ELF-1 (cell line): ENCODE measurements at regions not wholly inside any gene's neighbourhood (a gene's known extent, or its start where the extent isn't known, plus 50 kb on each side); places are given as distances from the start of the nearest gene placed in this dataset.
"Not testable (repeated sequence)": the region's sequence is repeated elsewhere in the genome, so short reads cannot be mapped to it uniquely, and the experiment has no call there.

Experiments
- DNase-seq: peaks from one replicate; pipeline ENCODE4 v3.0.0-alpha.2; 2016; ENCODE audit warnings: low read depth, low spot score

DNA sequence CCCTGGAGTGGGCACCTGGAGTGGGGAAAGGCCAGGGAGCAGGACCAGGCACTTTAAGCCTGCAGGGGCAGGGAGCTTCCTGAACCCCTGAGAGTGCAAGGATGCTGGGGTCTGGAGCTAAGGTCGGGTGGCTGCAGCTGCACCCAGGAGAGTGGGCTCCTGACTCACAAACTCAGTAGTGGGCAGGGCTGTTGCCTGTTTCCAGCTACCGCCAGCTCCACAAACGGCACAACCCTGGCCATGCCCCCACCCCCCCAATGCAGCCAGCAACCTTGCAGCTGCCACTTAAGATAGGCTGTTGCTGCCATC, 688.8 kb downstream of the NYAP2 start:
- no peak for DNase-seq

DNA sequence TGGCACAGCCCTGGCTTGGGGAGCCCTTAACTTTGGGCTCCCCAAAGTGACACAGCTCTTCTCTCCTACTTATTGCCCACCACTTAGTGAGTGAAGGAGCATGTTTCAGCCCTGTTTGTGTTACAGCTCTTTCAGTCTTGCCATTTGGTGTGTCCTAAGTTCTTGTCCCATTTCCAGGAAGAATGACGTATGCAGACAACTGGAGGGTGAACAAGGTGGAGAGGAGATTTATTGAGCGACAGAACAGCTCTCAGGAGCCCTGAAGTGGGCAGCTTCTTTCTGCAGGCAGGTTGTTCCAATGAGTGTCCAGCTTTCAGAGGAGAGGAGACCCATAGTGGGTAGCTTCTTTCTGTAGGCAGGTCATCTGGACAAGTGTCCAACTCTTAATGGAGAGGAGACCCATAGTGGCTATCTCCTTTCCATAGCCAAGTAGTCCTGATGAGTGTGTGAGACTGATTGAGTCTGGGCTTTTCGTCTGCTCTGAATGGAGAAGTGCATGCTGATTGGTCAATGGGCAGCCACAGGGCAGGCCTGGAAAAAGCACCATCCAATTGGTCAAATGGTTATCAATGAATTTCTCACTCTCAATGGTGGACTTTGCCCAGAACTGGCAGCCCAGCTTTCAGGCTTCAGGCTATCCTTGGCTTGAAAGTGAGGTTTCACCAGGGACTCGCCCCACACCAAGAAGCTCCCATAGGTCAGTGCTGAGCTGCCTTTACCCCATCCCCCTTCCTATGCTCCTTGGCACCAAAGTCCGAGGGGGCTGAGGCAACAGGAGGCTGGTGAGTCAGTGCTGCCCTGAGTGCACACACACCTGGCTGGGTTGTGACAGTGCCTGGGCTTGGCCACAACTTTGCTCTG, 688.2 kb downstream of the NYAP2 start:
- DNase-seq: no peak

DNA sequence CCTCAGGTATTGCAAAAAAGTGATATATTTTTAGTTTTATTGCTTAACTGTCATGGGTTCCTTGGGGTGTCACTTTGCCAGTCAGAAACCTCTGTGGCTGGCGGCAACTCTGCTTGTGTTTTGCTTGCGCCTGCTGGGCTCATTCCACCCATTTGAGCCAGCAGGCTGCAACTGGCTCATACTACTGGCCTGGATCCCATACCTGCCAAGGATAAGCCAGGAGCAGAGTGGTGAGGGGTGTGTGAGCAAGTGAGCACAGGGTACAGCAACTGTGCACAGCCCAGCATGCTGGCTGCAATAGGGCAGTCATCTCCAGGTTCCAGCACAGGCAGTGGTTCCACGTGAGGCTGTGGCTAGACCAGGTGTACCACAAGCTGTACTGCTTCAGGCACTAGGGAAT, 687.5 kb downstream of the NYAP2 start:
- no peak for DNase-seq

DNA sequence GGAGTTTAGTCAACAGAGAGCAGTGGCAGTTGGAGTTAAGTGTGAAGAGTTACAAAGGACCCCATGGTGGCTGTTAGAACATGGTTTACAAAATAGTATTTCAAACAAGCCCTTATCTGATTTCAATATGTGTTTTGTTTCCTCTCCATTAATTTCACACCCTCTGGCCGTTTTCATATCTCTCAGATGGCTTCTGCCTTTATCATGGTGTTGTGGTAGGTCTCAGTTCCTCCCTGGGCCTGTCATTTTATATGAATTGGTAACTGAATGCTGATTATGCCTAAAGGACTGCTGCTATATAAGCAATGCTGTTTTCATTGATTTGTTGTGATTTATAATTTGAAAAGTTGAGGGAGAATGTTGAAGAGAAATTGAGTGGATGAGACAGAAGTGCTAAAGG, 686.7 kb downstream of the NYAP2 start:
- no peak for DNase-seq

DNA sequence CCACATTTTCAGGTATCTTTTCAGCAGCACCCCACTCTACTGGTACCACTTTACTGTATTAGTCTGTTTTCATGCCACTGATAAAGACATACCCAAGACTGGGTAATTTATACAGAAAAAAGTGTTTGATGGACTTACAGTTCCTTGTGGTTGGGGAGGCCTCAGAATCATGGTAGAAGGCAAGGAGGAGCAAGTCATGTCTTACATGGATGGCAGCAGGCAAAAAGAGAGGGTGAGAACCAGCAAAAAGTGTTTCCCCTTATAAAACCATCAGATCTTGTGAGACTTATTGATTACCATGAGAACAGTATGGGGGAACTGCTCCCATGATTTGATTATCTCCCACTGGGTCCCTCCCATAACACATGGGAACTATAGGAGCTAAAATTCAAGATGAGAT, 685.9 kb downstream of the NYAP2 start:
- DNase-seq: not testable (repeated sequence)

DNA sequence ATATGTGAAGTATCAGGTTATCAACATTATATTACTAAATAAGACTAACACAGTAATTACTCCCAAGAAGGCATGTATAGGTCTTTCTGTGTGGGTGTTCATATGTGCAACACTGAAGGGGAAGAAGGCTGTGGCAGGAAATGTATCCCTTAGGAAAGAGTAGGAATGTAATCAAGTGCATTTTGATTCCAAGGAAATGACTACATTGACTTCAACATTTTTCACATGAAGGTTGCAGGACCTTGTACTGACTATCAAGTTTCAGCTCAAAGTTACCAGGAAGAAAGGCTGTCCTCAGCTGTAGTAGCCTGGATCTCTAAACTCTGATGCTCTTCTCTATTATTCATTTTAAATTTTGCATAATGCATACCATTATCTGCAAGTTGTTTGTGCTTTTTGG, 680.8 kb downstream of the NYAP2 start:
- DNase-seq: no peak

- no peak for DNase-seq
Measured at GRCh38 chr2:226079671-226080181, 680.2 kb downstream of the NYAP2 start.

DNA sequence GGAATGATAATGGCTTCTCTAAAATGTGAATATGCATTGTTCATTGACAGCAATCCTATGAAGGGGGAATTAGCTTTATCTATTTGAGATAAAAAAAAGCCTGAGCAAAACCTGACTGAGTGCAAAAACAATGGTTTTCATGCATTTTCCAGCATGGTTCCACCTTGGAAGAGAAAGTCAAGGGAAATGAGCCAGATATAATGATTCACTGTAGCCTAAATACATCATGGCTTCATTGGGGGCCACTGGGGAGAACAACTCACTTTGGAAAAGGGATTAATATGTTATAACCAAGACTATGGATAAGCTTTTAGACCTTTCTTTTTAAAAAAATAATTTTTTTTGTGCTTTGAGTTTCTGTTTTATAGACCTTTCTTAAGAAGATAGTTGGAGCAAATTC, 679.7 kb downstream of the NYAP2 start:
- no peak for DNase-seq

- DNase-seq: no peak
Measured at GRCh38 chr2:226078666-226079065, 679.2 kb downstream of the NYAP2 start.

DNA sequence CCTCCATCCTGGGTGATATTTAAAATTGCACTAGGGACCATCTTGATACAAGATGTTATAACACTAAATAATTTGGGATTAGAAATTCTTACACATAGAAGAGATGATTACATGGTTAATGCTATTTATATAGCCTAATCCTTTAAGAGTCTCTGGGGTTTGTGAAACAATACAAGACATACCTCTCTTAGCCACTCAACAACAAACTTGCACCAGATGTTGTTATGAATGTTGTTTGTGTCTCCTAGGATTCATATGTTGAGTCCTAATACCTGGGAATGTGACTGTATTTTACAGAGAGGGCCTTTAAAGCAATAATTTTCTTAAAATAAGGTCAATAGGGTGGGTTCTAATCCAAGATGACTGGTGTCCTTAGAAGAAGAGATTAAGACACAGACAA, 678.3 kb downstream of the NYAP2 start:
- DNase-seq: no peak

- no peak for DNase-seq
Measured at GRCh38 chr2:226077031-226077430, 677.5 kb downstream of the NYAP2 start.

GRCh38 chr2:226076529-226076928, 677.0 kb downstream of the NYAP2 start:
- DNase-seq: no peak

GRCh38 chr2:226074391-226074790, 674.9 kb downstream of the NYAP2 start:
- DNase-seq: no peak

DNA sequence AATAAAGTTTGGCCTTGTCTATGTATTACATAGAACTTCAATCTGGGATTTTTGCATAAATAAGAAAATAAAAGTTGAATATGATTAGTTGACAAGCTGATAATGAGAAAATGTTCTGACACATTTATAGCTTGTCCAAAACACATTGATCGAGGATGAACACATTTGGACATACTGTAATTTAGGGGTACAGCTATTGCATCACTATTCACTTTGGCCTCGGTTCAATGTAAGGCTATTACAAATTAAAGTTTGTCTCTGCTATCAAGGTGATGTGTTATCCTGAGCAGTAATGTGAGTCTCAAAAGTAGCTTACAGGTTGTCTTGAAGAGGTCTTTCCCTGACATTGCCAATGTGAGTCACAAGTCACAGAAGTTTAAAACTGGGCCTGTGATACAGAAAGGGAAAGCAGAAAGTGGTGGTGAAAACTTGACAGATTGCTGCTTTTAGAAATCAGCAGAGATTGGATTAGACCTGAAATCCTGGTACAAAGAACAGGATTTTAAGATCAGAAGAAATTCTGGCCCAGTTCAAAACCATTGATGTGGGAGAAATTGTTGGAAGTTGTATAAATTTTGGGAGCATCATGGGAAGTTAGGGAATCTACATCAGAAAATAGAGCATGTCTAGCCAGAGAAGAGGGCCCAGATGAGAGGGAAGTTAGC, 674.1 kb downstream of the NYAP2 start:
- DNase-seq: no peak

DNA sequence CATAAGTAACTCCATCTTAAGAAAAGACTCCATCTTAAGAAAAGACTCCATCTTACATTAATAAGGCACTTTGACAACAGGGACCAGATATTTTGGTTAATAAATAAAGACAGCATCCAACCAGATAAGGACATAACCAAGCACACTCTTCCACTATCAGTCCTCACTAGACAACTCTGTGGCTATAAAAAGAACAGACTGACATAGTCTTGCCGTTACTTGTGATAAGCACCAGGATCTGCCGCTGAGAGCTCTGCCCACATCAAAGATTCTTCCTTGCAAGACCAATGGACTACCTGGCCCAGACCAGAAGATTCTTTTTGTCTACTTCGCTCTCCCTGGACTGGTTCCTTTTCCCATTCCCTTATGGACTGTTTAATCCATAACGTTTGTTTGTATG, 667.4 kb downstream of the NYAP2 start:
- no peak for DNase-seq

DNA sequence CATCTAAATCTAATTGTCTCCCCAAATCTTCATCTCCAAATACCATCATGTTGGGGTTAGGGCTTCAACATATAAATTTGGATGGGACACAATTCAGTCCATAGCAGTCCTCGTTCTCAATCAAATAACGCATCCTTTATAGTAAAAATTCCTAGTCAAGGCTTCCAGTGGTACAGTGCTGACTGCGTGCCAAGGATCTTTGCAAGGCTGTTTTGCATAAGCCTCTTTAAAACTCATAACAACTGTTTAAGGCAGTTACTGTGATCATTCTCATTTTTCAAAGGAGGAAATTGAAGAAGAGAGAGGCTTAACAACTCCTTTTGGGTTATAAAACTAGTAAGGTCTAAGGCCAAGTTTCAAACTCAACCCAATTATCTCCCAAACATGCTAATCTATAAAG, 666.9 kb downstream of the NYAP2 start:
- no peak for DNase-seq

GRCh38 chr2:226064932-226065570, 665.5 kb downstream of the NYAP2 start:
- DNase-seq: no peak

DNA sequence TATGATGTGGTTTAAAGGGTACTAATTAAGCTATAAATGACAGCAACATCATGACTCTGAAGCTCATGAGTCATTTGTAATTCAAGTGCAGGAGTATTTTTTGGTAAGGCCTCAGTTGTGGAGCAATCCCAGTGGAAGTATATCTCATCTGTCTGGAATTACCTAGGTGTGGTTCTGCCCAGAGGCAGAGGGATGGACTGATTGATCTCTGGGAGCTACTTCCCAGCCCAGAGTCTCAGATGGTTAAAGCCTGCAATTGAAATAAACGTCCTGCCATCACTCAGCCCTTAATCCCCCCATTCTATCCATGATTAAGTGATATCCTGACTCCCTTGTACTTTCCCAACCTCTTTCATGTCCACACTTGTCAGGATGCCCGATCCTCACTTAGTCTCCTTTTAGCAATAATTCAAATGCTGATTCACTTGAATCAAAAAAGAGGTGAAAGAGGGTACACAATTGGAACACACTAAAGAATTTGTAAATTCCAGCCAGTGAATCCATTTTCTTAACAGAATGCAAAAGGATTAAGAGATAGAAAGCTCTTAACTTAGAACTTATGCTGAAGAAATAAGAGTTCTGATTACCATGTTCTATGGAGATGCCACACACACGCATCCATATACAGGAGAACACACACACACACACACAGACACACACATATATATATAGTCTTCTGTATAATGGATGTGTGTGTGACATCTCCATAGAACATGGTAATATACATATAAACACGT, 664.4 kb downstream of the NYAP2 start:
- peak; percentile 3 for DNase-seq

DNA sequence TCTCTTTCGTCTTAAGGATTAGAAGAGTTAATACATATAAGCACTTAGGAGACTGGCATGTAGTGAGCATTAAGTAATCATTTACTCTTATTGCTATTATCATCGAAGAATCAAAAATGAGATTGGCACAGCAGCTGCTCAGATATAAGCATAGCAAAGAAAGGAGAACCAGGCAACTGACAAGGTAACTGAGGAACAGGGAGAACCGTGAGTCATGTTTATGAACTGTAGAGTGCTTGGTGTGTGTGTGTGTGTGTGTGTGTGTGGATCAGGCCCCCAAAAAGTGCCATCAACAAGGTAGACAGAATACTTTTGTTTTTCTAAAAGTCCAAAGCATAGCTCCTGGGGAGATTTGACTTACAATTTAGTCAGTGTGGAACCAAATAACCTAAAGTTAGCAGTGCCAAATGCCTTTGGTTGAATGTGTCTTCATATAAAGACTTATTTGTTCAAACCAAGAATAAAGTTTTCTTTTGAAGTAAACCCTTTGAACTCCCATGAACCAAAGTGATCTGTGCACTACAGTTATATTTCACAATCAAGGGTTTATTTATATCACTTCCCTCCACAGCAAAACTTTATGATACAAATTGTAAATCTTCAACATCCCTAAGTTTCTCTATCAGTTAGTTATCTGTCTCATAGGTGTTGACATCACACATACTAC, 660.6 kb downstream of the NYAP2 start:
- no peak for DNase-seq

GRCh38 chr2:226057914-226058313, 658.4 kb downstream of the NYAP2 start:
- DNase-seq: no peak

DNA sequence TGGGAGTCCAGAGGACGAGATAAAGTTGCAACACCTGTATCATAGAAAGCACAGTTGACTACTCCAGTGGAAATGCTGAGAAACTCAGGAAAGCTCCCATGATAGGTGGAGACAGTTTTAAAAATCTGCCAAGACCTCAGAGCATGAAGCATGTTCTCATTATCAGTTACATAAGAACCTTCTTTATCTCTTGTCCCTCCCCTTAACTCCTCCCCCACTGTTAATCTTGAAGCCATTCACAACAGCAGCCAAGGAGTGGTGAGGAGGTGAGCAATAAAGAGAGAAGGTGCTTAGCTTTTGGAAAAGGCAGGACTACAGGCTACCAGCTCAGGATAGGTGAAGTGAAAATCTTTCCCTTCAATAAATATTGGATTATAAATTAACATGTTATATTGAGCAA, 657.9 kb downstream of the NYAP2 start:
- no peak for DNase-seq
